ENCODE measurements at regions not wholly inside any gene's neighbourhood (a gene's known extent, or its start where the extent isn't known, plus 50 kb on each side); places are given as distances from the start of the nearest gene placed in this dataset.

- Mint-ChIP-seq H3K4me1 (peaks cover 6% of the 10 kb centered on the region), H3K27ac (no peak overlapping the region)
These were observed 417.9 kb downstream of the SLCO4C1 start for GRCh38 chr5:101878190-101878589.

GRCh38 chr5:101877451-101877850 is 418.6 kb downstream of the SLCO4C1 start:
- H3K27ac Mint-ChIP-seq, result no peak overlapping the region
- no peaks in the 10 kb centered on the region for H3K27me3 Mint-ChIP-seq (ENCODE audit: low read depth, poor library complexity)
- no peaks in the 10 kb centered on the region for H3K36me3 Mint-ChIP-seq (ENCODE audit: low read depth)
- TF ChIP-seq CTCF (IDR thresholded peaks at IDR 0.05), result no peak
- H3K4me1 Mint-ChIP-seq, result peaks cover 6% of the 10 kb centered on the region
- no peak overlapping the region for H3K4me3 Mint-ChIP-seq
- DNase-seq, result no peak
- no peaks in the 10 kb centered on the region for H3K9me3 Mint-ChIP-seq

More at GRCh38 chr5:101878190-101878589, 417.9 kb downstream of the SLCO4C1 start:
- Mint-ChIP-seq H3K27me3 (ENCODE audit: low read depth, poor library complexity) (no peaks in the 10 kb centered on the region), H3K36me3 (ENCODE audit: low read depth) (no peaks in the 10 kb centered on the region), H3K9me3 (no peaks in the 10 kb centered on the region), H3K4me3 (no peak overlapping the region)
- TF ChIP-seq CTCF (IDR thresholded peaks at IDR 0.05), result no peak
- DNase-seq, result no peak

- DNase-seq, result no peak
- no peak overlapping the region for H3K27ac Mint-ChIP-seq
- H3K4me3 Mint-ChIP-seq, result no peak overlapping the region
- no peaks in the 10 kb centered on the region for H3K4me1 Mint-ChIP-seq
- no peaks in the 10 kb centered on the region for H3K36me3 Mint-ChIP-seq (ENCODE audit: low read depth)
- peaks cover 4% of the 10 kb centered on the region for H3K9me3 Mint-ChIP-seq
- no peak for TF ChIP-seq CTCF (IDR thresholded peaks at IDR 0.05)
- H3K27me3 Mint-ChIP-seq (ENCODE audit: low read depth, poor library complexity), result no peaks in the 10 kb centered on the region
These were observed 429.6 kb downstream of the SLCO4C1 start for GRCh38 chr5:101866473-101866872.

- no peaks in the 10 kb centered on the region for H3K4me1 Mint-ChIP-seq
- no peaks in the 10 kb centered on the region for H3K36me3 Mint-ChIP-seq (ENCODE audit: low read depth)
- peaks cover 8% of the 10 kb centered on the region for H3K27me3 Mint-ChIP-seq (ENCODE audit: low read depth, poor library complexity)
- TF ChIP-seq CTCF (IDR thresholded peaks at IDR 0.05), result no peak
- H3K27ac Mint-ChIP-seq, result no peak overlapping the region
- H3K4me3 Mint-ChIP-seq, result no peak overlapping the region
- no peak for DNase-seq
- peaks cover 4% of the 10 kb centered on the region for H3K9me3 Mint-ChIP-seq
These were observed 435.5 kb downstream of the SLCO4C1 start for GRCh38 chr5:101860563-101860962.

- Mint-ChIP-seq H3K9me3 (peaks cover 4% of the 10 kb centered on the region), H3K4me1 (no peaks in the 10 kb centered on the region), H3K27ac (no peak overlapping the region), H3K36me3 (ENCODE audit: low read depth) (no peaks in the 10 kb centered on the region), H3K4me3 (no peak overlapping the region), H3K27me3 (ENCODE audit: low read depth, poor library complexity) (peaks cover 8% of the 10 kb centered on the region)
- TF ChIP-seq CTCF (IDR thresholded peaks at IDR 0.05), result no peak
- DNase-seq, result no peak
These were observed 435.9 kb downstream of the SLCO4C1 start for GRCh38 chr5:101860145-101860544.

GRCh38 chr5:101846496-101846895 is 449.6 kb downstream of the SLCO4C1 start:
- Mint-ChIP-seq H3K27me3 (ENCODE audit: low read depth, poor library complexity) (peaks cover 3% of the 10 kb centered on the region), H3K36me3 (ENCODE audit: low read depth) (no peaks in the 10 kb centered on the region), H3K4me1 (no peaks in the 10 kb centered on the region), H3K4me3 (no peak overlapping the region), H3K9me3 (no peaks in the 10 kb centered on the region), H3K27ac (no peak overlapping the region)
- no peak for DNase-seq
- TF ChIP-seq CTCF (IDR thresholded peaks at IDR 0.05), result no peak

All from nephron progenitor cell (in vitro differentiated cells).